Right lobe of liver (tissue), 4 donors: ENCODE measurements at regions not wholly inside any gene's neighbourhood (a gene's known extent, or its start where the extent isn't known, plus 50 kb on each side); places are given as distances from the start of the nearest gene placed in this dataset.

Experiments
- POLR2A ChIP-seq: fragments of 450-650 bp; IDR thresholded peaks from one replicate; pipeline ENCODE4 v1.6.1; 2017; ENCODE audit warnings: antibody characterized with exemption, mild to moderate bottlenecking
- TF ChIP-seq, protein P1 (sequence below), 4 donors: fragments of 200-600 bp in 3 of 4; fragments of 450-650 bp in 1 of 4; IDR thresholded peaks; one replicate each; pipeline versions ENCODE4 v1.5.1 to v1.8.0; 2016 to 2022; ENCODE audit warnings: antibody characterized with exemption in 4 of 4, mild to moderate bottlenecking in 2 of 4
- donor health status: DM: no; HTN: no; CAD: no.
- donor health status: DM: no; HTN: no; CAD: no.
- donor health status: DM: no; HTN: yes; CAD: no.

DNA sequence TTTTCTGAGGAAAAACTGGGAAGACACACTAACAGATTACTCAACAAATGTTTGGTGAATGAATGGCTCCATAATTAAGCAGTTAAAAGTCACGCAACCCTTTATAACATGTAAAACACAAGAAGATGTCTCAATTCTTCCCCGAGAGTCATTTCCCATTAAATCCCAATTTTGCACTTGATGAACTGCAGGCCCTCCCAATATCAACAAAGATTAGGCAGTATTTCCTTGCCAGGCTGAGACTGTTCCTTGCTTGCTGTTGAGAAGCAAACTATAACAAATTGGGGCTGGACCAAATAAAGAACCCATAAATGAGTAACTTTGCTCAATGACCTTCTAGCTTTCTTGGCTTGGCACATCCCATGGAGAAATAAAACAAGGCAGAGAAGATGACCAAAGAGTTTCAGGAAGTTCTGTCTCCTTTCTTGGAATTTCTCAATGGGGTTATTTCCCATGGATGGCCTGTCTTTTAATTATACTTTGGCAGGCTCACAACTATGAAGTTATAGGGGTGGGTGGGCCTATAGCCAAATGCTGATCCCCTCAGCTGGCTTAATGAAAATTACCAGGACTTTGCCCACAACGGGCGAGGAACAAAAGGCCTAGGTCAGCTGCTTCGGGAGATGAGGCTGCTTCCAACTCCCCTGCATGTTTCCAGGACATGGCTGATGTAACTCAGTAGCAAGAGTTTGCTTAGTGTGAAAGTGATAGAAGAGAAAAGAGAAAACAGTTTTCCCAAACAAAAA, 243.1 kb upstream of the RFX3 start:
- TF ChIP-seq, protein P1, sequence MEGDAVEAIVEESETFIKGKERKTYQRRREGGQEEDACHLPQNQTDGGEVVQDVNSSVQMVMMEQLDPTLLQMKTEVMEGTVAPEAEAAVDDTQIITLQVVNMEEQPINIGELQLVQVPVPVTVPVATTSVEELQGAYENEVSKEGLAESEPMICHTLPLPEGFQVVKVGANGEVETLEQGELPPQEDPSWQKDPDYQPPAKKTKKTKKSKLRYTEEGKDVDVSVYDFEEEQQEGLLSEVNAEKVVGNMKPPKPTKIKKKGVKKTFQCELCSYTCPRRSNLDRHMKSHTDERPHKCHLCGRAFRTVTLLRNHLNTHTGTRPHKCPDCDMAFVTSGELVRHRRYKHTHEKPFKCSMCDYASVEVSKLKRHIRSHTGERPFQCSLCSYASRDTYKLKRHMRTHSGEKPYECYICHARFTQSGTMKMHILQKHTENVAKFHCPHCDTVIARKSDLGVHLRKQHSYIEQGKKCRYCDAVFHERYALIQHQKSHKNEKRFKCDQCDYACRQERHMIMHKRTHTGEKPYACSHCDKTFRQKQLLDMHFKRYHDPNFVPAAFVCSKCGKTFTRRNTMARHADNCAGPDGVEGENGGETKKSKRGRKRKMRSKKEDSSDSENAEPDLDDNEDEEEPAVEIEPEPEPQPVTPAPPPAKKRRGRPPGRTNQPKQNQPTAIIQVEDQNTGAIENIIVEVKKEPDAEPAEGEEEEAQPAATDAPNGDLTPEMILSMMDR (IDR thresholded peaks at IDR 0.05) = no peak
- no peak for TF ChIP-seq POLR2A
